Trophoblast cell (in vitro differentiated cells and primary cell): ENCODE measurements at regions not wholly inside any gene's neighbourhood (a gene's known extent, or its start where the extent isn't known, plus 50 kb on each side); places are given as distances from the start of the nearest gene placed in this dataset.
A peak's percentile ranks its signal among the peaks of the same experiment; 100 is the strongest.

Experiments
- DNase-seq, 2 donors: peaks; one replicate each; pipeline ENCODE4 v3.0.0-alpha.2; 2016
- H2AFZ ChIP-seq: 2 replicates; pipeline ENCODE4 v1.6.1; 2013; ENCODE audit warnings: low read length, moderate library complexity, mild to moderate bottlenecking; ENCODE audit not compliant: insufficient read depth, poor library complexity
- H2AK5ac ChIP-seq: 2 replicates; pipeline ENCODE4 v1.6.1; 2013; ENCODE audit warnings: mild to moderate bottlenecking, low read length
- H2BK120ac ChIP-seq: 2 replicates; pipeline ENCODE4 v1.6.1; 2013; ENCODE audit warnings: low read length, mild to moderate bottlenecking, moderate library complexity; ENCODE audit not compliant: insufficient read depth, poor library complexity
- H2BK12ac ChIP-seq: 2 replicates; pipeline ENCODE4 v1.6.1; 2013; ENCODE audit warnings: mild to moderate bottlenecking, low read length, moderate library complexity
- H2BK5ac ChIP-seq: 2 replicates; pipeline ENCODE4 v1.6.1; 2013; ENCODE audit warnings: low read length, low read depth, moderate library complexity, mild to moderate bottlenecking; ENCODE audit not compliant: poor library complexity
- H3K14ac ChIP-seq: 2 replicates; pipeline ENCODE4 v1.6.1; 2013; ENCODE audit warnings: mild to moderate bottlenecking, low read length
- H3K18ac ChIP-seq: 2 replicates; pipeline ENCODE4 v1.6.1; 2013; ENCODE audit warnings: mild to moderate bottlenecking, low read length
- H3K23ac ChIP-seq: 2 replicates; pipeline ENCODE4 v1.6.1; 2013; ENCODE audit warnings: low read length
- H3K27ac ChIP-seq: 2 replicates; pipeline ENCODE4 v1.5.1; 2013; ENCODE audit warnings: low read depth, mild to moderate bottlenecking, inconsistent platforms, low read length, moderate library complexity
- H3K27me3 ChIP-seq: 2 replicates; pipeline ENCODE4 v1.6.1; 2013; ENCODE audit warnings: inconsistent platforms, mild to moderate bottlenecking, low read length, moderate library complexity; ENCODE audit not compliant: insufficient read depth
- H3K36me3 ChIP-seq, 2 experiments: 1 replicate in 1 of 2; 2 replicates in 1 of 2; pipeline ENCODE4 v1.6.1; 2013; ENCODE audit warnings: low read length in 2 of 2, mild to moderate bottlenecking in 2 of 2, moderate library complexity in 1 of 2; ENCODE audit not compliant: insufficient read depth in 2 of 2, control insufficient read depth in 1 of 2
- H3K4ac ChIP-seq: 2 replicates; pipeline ENCODE4 v1.6.1; 2013; ENCODE audit warnings: low read depth, mild to moderate bottlenecking, low read length, moderate library complexity
- H3K4me1 ChIP-seq, 2 experiments: 1 replicate in 1 of 2; 2 replicates in 1 of 2; pipeline ENCODE4 v1.6.1; 2013; ENCODE audit warnings: low read length in 2 of 2, mild to moderate bottlenecking in 2 of 2, moderate library complexity in 1 of 2; ENCODE audit not compliant: insufficient read depth in 2 of 2, control insufficient read depth in 1 of 2
- H3K4me2 ChIP-seq: 2 replicates; pipeline ENCODE4 v1.6.1; 2013; ENCODE audit warnings: inconsistent platforms, mild to moderate bottlenecking, low read length, moderate library complexity
- H3K4me3 ChIP-seq: 2 replicates; pipeline ENCODE4 v1.5.1; 2013; ENCODE audit warnings: mild to moderate bottlenecking, low read depth, low read length, inconsistent platforms
- H3K79me1 ChIP-seq: one replicate; pipeline ENCODE4 v1.6.1; 2013; ENCODE audit warnings: low read length
- H3K79me2 ChIP-seq: 2 replicates; pipeline ENCODE4 v1.6.1; 2013; ENCODE audit warnings: low read length, mild to moderate bottlenecking; ENCODE audit not compliant: control insufficient read depth, insufficient read depth, poor library complexity
- H3K9ac ChIP-seq: 2 replicates; pipeline ENCODE4 v1.6.1; 2013; ENCODE audit warnings: mild to moderate bottlenecking, low read length
- H3K9me3 ChIP-seq: 2 replicates; pipeline ENCODE4 v1.6.1; 2013; ENCODE audit warnings: low read depth, mild to moderate bottlenecking, control low read depth, inconsistent platforms, low read length; ENCODE audit not compliant: insufficient read depth
- H4K12ac ChIP-seq: 2 replicates; pipeline ENCODE4 v1.6.1; 2013; ENCODE audit warnings: low read depth, mild to moderate bottlenecking, low read length, moderate library complexity
- H4K8ac ChIP-seq: 2 replicates; pipeline ENCODE4 v1.6.1; 2013; ENCODE audit warnings: low read depth, mild to moderate bottlenecking, low read length, moderate library complexity
- H4K91ac ChIP-seq: one replicate; pipeline ENCODE4 v1.6.1; 2013; ENCODE audit warnings: low read depth, mild to moderate bottlenecking, low read length, moderate library complexity
- WGBS: extraction: QIAGEN DNeasy Blood & Tissue Kit; methylation state at CpG from one replicate; pipeline ENCODE4 v1.1.7; 2013; ENCODE audit warnings: missing lambda C conversion rate; ENCODE audit not compliant: insufficient read length, insufficient coverage; ENCODE audit errors: extremely low coverage; 5-methylcytosine and 5-hydroxymethylcytosine counted together

- no CpG with 5 or more reads among the region's 8 CpGs for WGBS
- Histone ChIP-seq H3K4me1 (no peaks in the 10 kb centered on the region), H3K27me3 (no peaks in the 10 kb centered on the region), H3K9ac (no peak overlapping the region), H4K91ac (no peak overlapping the region), H4K12ac (no peak overlapping the region), H2BK5ac (no peak overlapping the region), H3K14ac (no peak overlapping the region), H3K4ac (no peak overlapping the region), H3K4me3 (no peak overlapping the region), H3K36me3 (no peaks in the 10 kb centered on the region), H3K4me2 (no peak overlapping the region), H2BK120ac (no peak overlapping the region), H2BK12ac (no peak overlapping the region), H3K23ac (no peak overlapping the region), H3K18ac (no peak overlapping the region), H2AK5ac (no peak overlapping the region), H3K27ac (no peak overlapping the region), H3K79me2 (no peaks in the 10 kb centered on the region), H4K8ac (no peak overlapping the region), H2AFZ (no peak overlapping the region), H3K9me3 (no peaks in the 10 kb centered on the region), H3K79me1 (no peaks in the 10 kb centered on the region)
- DNase-seq: no peak
Measured at GRCh38 chr12:113565368-113565767, 93.7 kb upstream of the LHX5 start.

- H3K36me3 ChIP-seq: no peaks in the 10 kb centered on the region
- H2BK5ac ChIP-seq: no peak overlapping the region
- no peaks in the 10 kb centered on the region for H3K79me1 ChIP-seq
- H3K4me1 ChIP-seq: no peaks in the 10 kb centered on the region
- H2BK120ac ChIP-seq: no peak overlapping the region
- no peak overlapping the region for H3K18ac ChIP-seq
- H3K79me2 ChIP-seq: no peaks in the 10 kb centered on the region
- H3K27me3 ChIP-seq: no peaks in the 10 kb centered on the region
- H3K27ac ChIP-seq: no peak overlapping the region
- no peak overlapping the region for H4K91ac ChIP-seq
- H2BK12ac ChIP-seq: no peak overlapping the region
- H3K4me2 ChIP-seq: no peak overlapping the region
- H3K4me3 ChIP-seq: peak overlapping the region; percentile 26
- no peak overlapping the region for H2AFZ ChIP-seq
- no peak overlapping the region for H2AK5ac ChIP-seq
- no CpG with 5 or more reads among the region's 18 CpGs for WGBS
- no peak overlapping the region for H3K14ac ChIP-seq
- H4K12ac ChIP-seq: no peak overlapping the region
- no peak for DNase-seq
- H3K9me3 ChIP-seq: no peaks in the 10 kb centered on the region
- H3K4ac ChIP-seq: no peak overlapping the region
- H4K8ac ChIP-seq: no peak overlapping the region
- no peak overlapping the region for H3K9ac ChIP-seq
- H3K23ac ChIP-seq: no peak overlapping the region
Measured at GRCh38 chr12:113561068-113561780, 89.6 kb upstream of the LHX5 start.

GRCh38 chr12:113559466-113559865 is 87.8 kb upstream of the LHX5 start:
- Histone ChIP-seq H3K27ac (no peak overlapping the region), H3K4me2 (no peak overlapping the region), H2BK120ac (no peak overlapping the region), H3K79me1 (no peaks in the 10 kb centered on the region), H3K18ac (no peak overlapping the region), H3K36me3 (no peaks in the 10 kb centered on the region), H3K79me2 (no peaks in the 10 kb centered on the region), H2AK5ac (no peak overlapping the region), H3K9ac (no peak overlapping the region), H2BK12ac (no peak overlapping the region), H3K4me1 (peaks cover 0 to 2% of the 10 kb centered on the region in 2 experiments), H3K9me3 (peaks cover 2% of the 10 kb centered on the region), H2AFZ (no peak overlapping the region), H3K4ac (no peak overlapping the region), H2BK5ac (no peak overlapping the region), H4K8ac (no peak overlapping the region), H3K4me3 (no peak overlapping the region), H3K14ac (no peak overlapping the region), H3K23ac (no peak overlapping the region), H4K12ac (no peak overlapping the region), H4K91ac (no peak overlapping the region), H3K27me3 (no peaks in the 10 kb centered on the region)
- DNase-seq: no peak
- WGBS: no CpG with 5 or more reads among the region's 2 CpGs

- Histone ChIP-seq H3K27me3 (no peaks in the 10 kb centered on the region), H3K9ac (no peak overlapping the region), H3K27ac (no peak overlapping the region), H4K91ac (no peak overlapping the region), H3K4me3 (no peak overlapping the region), H2BK12ac (no peak overlapping the region), H3K4me1 (peaks cover 0 to 2% of the 10 kb centered on the region in 2 experiments), H2BK120ac (no peak overlapping the region), H3K79me2 (no peaks in the 10 kb centered on the region), H3K9me3 (peaks cover 6% of the 10 kb centered on the region), H2AFZ (no peak overlapping the region), H3K23ac (no peak overlapping the region), H3K79me1 (no peaks in the 10 kb centered on the region), H3K4me2 (no peak overlapping the region), H3K14ac (no peak overlapping the region), H2AK5ac (no peak overlapping the region), H3K4ac (no peak overlapping the region), H4K8ac (no peak overlapping the region), H3K18ac (no peak overlapping the region), H2BK5ac (no peak overlapping the region), H3K36me3 (no peaks in the 10 kb centered on the region), H4K12ac (no peak overlapping the region)
- WGBS: no CpG with 5 or more reads among the region's 7 CpGs
- peak; percentile 87 to 92 for DNase-seq
Measured at GRCh38 chr12:113555226-113555625, 83.6 kb upstream of the LHX5 start.
